CD4-positive, alpha-beta T cell treated with Interferon gamma for 1 hour (primary cell): ENCODE measurements at regions not wholly inside any gene's neighbourhood (a gene's known extent, or its start where the extent isn't known, plus 50 kb on each side); places are given as distances from the start of the nearest gene placed in this dataset.

Experiments used
- DNase-seq: peaks from one replicate; pipeline ENCODE4 v3.0.0-alpha.2; 2020

GRCh38 chr20:4556781-4557180, 129.5 kb upstream of the PRNP start:
- DNase-seq = no peak

DNA sequence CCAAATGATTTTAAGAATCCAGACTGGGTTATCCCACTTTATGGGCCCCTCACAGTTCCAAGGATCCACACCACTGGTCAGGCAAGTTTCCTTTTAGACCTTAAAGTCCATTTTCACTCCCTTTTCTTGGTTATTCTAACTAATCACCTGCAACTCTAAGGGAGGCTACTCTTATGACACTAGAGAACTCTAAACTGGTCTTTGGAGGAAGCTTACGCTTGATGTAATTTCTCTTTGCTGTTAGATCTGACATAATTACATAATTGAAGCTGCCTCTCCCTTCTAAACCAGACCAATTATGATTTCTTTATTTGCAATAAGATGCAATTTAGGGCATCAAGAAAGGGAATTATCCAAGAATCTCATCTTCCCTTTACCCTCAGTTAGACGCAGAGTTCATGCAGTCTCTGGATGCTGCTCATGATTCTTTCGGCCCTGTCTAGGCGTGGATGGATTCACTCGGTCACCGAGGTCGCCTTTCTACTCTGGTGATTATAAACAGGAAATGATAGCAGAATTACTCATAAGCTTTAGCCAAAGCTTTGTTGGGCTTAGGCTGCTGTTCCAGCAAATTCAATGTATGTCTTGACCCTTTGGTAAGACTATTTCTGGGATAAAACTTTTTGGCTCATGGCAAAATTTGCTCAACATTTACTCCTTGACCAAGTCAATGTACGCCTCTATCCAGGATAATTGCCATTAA, 130.9 kb upstream of the PRNP start:
- DNase-seq = no peak

DNA sequence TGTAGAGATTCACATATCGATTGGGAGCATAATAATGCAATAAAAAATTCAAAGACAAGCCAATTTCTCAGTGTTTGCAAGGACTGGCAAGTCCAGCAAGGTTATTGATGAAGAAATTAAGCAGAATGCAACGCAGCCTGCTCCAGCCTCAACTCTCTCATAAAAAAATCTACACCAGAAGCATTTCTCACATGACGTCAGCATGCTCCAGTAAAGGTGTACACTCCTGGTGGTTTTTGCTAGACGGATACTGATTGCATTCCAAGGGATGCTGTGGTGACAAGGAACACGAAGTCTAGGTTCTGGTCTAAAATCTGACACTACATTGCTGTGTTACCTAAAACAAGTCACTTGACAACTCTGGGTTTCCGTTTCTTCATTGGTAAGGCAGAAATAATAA, 131.9 kb upstream of the PRNP start:
- no peak for DNase-seq

- no peak for DNase-seq
Measured at GRCh38 chr20:4552075-4552640, 134.1 kb upstream of the PRNP start.

DNA sequence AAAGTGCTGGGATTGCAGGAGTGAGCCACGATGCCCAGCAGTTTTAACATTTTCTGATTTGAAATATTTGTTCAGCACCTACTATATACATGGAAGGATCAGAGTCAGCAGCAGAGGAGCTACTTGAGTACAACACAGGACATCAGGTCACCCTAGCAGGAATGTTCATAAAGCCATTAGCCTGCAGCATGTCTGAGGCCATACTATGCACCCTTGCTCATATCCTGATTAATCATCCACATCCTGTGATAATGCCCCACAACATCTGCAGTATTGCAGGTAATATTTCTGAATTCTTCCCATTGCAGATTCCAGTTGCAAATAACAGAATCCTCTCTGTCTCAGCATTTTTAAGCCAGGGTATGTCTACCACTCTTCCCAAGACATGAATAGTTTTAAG, 135.5 kb upstream of the PRNP start:
- DNase-seq = no peak

DNA sequence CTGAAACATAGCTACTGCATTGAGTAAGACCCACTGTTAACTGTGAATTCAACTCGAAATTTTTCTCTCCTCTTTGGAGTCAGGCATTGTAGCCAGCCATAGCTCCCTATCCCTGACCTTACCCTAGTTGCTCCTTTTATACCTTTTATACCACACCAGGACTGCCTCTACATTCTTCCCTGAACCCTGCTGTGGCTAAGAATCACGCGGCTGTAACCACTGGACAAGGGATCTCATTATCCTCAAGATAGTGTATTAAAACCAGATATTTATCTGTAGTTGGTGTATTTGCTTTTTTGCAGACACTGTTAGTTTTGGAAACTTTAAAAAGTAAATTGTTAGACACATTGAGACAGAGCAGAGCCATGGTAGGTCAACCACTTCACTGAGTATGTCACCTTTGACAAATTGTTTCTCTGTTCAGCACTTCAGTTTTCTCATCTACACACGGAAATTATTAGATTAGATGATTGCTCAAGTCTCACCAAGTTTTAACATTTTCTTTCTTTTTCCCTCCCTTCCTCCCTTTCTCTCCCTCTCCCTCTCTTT, 136.5 kb upstream of the PRNP start:
- no peak for DNase-seq

- no peak for DNase-seq
Measured at GRCh38 chr20:4548552-4548951, 137.7 kb upstream of the PRNP start.

GRCh38 chr20:4546786-4547185, 139.5 kb upstream of the PRNP start:
- no peak for DNase-seq

DNA sequence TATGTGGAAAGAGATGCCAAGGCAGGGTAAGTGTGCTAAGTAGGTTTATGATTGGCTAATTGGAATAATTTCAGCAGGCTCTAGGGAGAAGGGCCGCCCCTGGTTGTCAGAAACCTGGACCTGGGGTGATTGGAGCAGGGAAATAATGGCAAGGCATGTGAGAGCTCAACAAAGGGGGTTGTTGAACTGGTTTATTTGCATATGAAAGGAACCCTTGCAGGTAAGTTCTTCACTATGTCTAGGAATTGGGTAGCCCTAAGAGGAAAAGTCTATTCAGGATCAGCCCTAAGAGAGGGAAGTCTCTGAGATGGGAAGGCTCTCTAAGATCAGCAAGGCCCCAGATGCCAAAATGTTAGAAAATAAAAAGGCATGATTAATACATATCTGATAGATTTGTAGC, 139.9 kb upstream of the PRNP start:
- no peak for DNase-seq

GRCh38 chr20:4545526-4545925, 140.7 kb upstream of the PRNP start:
- DNase-seq = no peak

DNA sequence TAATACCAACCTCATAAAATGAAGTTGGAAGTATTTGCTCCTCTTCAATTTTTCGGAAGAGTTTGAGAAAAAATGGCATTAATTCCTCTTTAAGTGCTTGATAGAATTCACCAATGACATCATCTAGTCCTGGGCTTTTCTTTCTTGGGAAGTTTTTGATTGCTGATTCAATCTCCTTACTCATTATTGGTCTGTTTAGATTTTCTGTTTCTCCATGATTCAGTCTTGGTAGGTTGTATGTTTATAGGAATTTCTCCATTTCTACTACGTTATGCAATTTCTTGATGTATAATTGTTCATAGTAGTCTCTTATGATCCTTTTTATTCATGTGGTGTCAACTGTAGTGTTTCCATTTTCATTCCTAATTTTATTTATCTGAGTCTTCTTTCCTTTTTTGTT, 141.5 kb upstream of the PRNP start:
- no peak for DNase-seq

DNA sequence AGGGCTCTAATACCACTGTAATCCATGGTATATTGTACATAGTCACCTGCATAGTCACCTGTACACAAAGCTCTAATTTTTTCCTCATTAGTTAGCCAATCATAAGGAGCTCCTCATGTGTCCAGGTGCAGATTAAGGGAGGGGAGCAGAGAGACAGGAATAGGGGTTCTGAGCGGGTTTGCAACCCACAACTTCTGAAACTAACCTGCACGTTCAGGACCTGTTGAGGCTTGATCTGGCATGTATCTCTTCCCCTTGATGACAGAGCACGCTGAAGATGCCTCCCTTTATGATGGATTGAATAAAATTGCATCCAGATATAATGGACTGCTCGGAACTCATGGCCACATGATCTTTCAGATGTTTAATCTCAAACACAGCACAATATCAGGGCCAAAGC, 144.0 kb upstream of the PRNP start:
- no peak for DNase-seq

DNA sequence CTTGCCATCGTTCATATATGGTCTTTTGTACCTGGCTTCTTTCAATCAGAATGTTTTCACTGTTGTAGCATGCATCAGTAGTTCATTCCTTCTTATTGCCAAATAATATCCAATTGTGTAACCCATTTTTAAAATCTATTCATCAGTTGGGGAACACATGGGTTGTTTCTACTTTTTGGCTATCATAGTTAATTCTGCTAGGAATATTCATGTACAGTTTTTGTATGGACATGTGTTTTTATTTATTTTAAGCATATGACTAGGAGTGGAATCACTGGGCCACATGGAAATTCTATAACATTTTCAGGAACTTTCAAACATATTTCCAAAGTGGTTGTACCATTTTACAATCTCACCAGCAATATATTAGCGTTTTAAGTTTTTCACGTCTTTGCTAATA, 151.9 kb upstream of the PRNP start:
- no peak for DNase-seq

DNA sequence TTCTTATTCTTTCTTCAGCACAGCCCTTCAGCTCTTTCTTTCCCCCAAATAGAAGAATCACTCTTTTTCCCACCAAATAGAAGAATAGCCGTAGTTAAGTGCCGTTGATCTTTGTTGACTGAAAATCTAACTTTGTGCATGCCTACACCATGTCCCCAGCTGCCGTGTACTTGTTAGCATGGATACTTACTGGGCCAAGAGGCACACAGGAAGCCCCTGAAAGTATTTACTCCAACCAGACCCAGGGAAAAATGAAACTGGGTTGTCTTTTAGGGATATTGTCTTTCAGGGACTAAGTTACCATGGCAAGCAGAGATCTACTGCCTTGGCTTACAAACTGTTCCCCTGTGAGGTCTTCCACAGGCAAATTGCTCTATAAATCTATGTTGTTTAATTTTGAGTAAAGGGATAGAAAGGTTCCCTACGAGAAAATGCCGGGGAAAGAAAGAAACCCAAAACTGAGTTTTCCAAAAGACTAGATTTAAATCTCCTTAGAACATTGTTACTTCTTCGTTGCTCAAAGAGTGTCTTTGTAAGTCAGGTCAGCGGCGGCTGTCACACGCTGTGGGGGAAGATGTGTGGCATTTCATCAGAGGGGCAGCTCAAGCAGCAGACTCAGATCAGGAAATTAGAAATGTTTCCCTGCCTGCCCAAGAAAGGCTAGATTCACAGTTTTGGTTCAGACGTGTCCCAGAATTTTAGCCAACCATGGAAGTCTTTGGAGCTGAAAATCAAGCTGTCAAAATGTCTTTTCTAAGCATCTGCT, 152.7 kb upstream of the PRNP start:
- no peak for DNase-seq

DNA sequence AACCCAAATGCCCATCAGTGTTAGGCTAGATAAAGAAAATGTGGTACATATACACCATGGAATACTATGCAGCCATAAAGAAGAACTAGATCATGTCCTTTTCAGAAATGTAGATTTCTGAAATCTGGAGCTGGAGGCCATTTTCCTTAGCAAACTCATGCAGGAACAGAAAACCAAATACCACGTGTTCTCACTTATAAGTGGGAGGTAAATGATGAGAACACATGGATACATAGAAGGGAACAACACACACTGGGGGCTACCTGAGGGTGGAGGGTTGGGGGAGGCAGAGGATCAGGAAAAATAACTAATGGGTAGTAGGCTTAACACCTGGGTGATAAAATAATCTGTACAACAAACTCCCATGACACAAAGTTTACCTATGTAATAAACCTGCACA, 153.5 kb upstream of the PRNP start:
- DNase-seq = no peak

- DNase-seq = no peak
Measured at GRCh38 chr20:4524792-4525191, 161.5 kb upstream of the PRNP start.

GRCh38 chr20:4524307-4524706, 161.9 kb upstream of the PRNP start:
- no peak for DNase-seq

DNA sequence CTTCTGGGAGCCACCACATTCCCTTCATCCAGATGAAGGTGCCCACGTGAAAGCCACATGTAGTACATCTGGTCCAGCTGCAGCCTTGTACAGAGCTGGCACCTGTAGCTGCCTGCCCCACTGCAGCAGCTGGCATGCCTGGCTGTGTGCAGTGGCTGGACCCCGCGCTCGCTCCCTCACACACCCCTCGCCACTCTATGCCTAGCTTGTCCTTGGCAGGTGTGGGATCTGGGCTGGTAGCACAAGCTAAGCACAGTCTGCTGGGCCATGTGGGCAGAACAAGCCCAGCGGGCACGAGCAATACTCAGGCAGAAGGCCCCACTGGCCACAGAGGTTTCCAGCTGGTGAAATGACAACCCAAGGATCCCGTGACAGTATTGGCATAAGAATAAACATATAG, 163.9 kb upstream of the PRNP start:
- DNase-seq = no peak

- DNase-seq = no peak
Measured at GRCh38 chr20:4521170-4521968, 164.9 kb upstream of the PRNP start.

DNA sequence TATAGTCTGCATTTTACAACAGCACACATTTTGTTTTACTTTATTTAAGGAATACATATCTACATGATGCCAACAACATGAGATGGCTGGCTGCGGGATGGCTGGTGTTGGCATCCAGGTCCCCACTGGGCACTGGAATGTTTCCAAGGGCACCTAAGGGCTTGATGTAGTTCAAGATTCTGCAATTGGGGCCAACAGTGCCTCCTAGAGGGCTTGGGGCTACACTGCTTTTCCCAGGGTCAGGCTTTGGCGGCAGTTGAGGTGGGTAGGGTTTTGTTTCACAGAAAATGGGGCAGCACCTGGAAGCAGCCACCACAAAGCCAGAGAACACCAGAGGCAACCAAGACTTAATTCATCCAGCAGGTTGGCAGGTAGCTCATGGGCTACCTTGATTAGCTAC, 166.7 kb upstream of the PRNP start:
- no peak for DNase-seq

DNA sequence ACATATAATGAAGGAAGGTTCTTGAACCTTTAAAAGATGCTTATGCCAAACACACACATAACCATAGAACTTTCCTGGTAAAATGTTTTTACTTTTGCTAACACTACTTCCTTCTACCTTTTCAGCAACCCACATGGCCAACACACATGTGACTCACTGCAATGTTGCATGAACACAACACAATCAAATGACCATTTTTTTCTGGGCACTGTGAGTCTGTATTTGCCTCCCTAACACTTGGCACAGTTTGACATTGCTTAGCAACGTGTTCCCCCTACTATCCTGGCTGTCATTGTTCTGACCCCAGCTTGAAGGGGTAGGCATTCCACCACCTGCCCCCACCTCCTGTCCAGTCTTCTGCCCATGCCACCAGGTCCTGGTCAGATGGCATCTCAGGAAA, 169.4 kb upstream of the PRNP start:
- no peak for DNase-seq

- DNase-seq = no peak
Measured at GRCh38 chr20:4513720-4514119, 172.5 kb upstream of the PRNP start.

- no peak for DNase-seq
Measured at GRCh38 chr20:4512891-4513550, 173.2 kb upstream of the PRNP start.
